HCT116 (cell line): ENCODE measurements at regions not wholly inside any gene's neighbourhood (a gene's known extent, or its start where the extent isn't known, plus 50 kb on each side); places are given as distances from the start of the nearest gene placed in this dataset.

Experiments
- ATAC-seq: fragments of 200-7000 bp; cut with Tn5 transposase; 2 replicates; pipeline ENCODE4 v1.9.1; 2020; ENCODE audit warnings: mild to moderate bottlenecking, moderate library complexity
- BruUV-seq: library from RNA; stranded (reverse); fragments of 400-500 nt; replicated peaks from 2 replicates; lab custom pipeline; 2021; lab: Mats Ljungman, UMichigan
- CTCF ChIA-PET: fragments of 300-600 bp; sonication (Branson Sonifier 250); formaldehyde crosslinking; loops from one replicate; lab custom pipeline; 2021; ENCODE audit warnings: antibody characterized with exemption; lab: Charles Lee
- POLR2A ChIA-PET: fragments of 300-600, 350-600 bp; sonication (Branson Sonifier 250); formaldehyde crosslinking; loops from one replicate; lab custom pipeline; 2021; ENCODE audit warnings: antibody characterized with exemption; lab: Charles Lee
- RAD21 ChIA-PET, 2 experiments: fragments of 300-600 bp; sonication (Branson Sonifier 250); formaldehyde crosslinking; loops; one replicate each; lab custom pipeline; 2023; ENCODE audit warnings: low total read pairs in 2 of 2; ENCODE audit not compliant: uncharacterized antibody in 2 of 2, unreplicated experiment in 2 of 2, low non-redundant PET in 1 of 2; lab: Charles Lee
- DNase-seq: peaks from one replicate; pipeline ENCODE4 v3.0.0-alpha.2; 2010; ENCODE audit warnings: low read depth, low spot score
- H2AFZ ChIP-seq: fragments of 200-600 bp; shearing (Covaris generic), sonication (generic); 2 replicates; pipeline ENCODE4 v1.6.1; 2017; ENCODE audit warnings: low read depth, mixed run types, mixed read lengths, antibody characterized with exemption, low read length; ENCODE audit not compliant: poor library complexity, severe bottlenecking
- H3K27ac ChIP-seq: 2 replicates; pipeline ENCODE4 v1.5.1; 2012; ENCODE audit warnings: low read depth, low read length
- H3K27me3 ChIP-seq: fragments of 200-600 bp; sonication (generic); 2 replicates; pipeline ENCODE4 v1.6.1; 2016; ENCODE audit warnings: mixed run types, low read length, mixed read lengths; ENCODE audit not compliant: insufficient read depth
- H3K36me3 ChIP-seq, 2 experiments: fragments of 200-500 bp in 1 of 2; fragments of 200-600 bp in 1 of 2; sonication (Bioruptor generic) in 1 of 2; sonication (generic) in 1 of 2; 2 replicates each; pipeline versions ENCODE4 v1.5.1 to v1.6.1; 2014 to 2016; ENCODE audit warnings: low read length in 2 of 2, inconsistent platforms in 1 of 2, mixed read lengths in 1 of 2, mixed run types in 1 of 2; ENCODE audit not compliant: insufficient read depth in 2 of 2, control insufficient read depth in 1 of 2
- H3K4me1 ChIP-seq, 2 experiments: fragments of 200-600 bp in 1 of 2; sonication (generic) in 1 of 2; 2 replicates each; pipeline versions ENCODE4 v1.5.1 to v1.6.1; 2012 to 2017; ENCODE audit warnings: low read length in 2 of 2, inconsistent platforms in 1 of 2, mild to moderate bottlenecking in 1 of 2, mixed read lengths in 1 of 2, mixed run types in 1 of 2, moderate library complexity in 1 of 2; ENCODE audit not compliant: insufficient read depth in 2 of 2, control insufficient read depth in 1 of 2
- H3K4me2 ChIP-seq: fragments of 200-600 bp; sonication (generic); 2 replicates; pipeline ENCODE4 v1.6.1; 2017; ENCODE audit warnings: mixed run types, low read length, mixed read lengths
- H3K4me3 ChIP-seq, 2 experiments: fragments of 200-600 bp in 1 of 2; sonication (generic) in 1 of 2; replicated peaks in 1 of 2; 2 replicates each; pipeline ENCODE4 v1.5.1; 2011 to 2016; ENCODE audit warnings: low read length in 2 of 2, control low read depth in 1 of 2, low read depth in 1 of 2, mild to moderate bottlenecking in 1 of 2, mixed read lengths in 1 of 2, mixed run types in 1 of 2
- H3K79me2 ChIP-seq: fragments of 200-600 bp; sonication (generic); 2 replicates; pipeline ENCODE4 v1.6.1; 2017; ENCODE audit warnings: mild to moderate bottlenecking, mixed run types, low read length, moderate library complexity, mixed read lengths; ENCODE audit not compliant: insufficient read depth
- H3K9ac ChIP-seq: fragments of 200-600 bp; sonication (generic); 2 replicates; pipeline ENCODE4 v1.6.1; 2016; ENCODE audit warnings: low read length, mixed read lengths
- H3K9me2 ChIP-seq: fragments of 200-600 bp; sonication (generic), shearing (Covaris generic); 2 replicates; pipeline ENCODE4 v1.6.1; 2017; ENCODE audit warnings: mixed run types, mild to moderate bottlenecking, moderate library complexity; ENCODE audit not compliant: insufficient read depth
- H3K9me3 ChIP-seq, 2 experiments: fragments of 200-500 bp in 1 of 2; fragments of 200-600 bp in 1 of 2; sonication (Bioruptor generic) in 1 of 2; sonication (generic) in 1 of 2; 2 replicates each; pipeline ENCODE4 v1.6.1; 2014 to 2017; ENCODE audit warnings: low read length in 2 of 2, mixed read lengths in 2 of 2, inconsistent platforms in 1 of 2, low read depth in 1 of 2, mild to moderate bottlenecking in 1 of 2, mixed run types in 1 of 2, moderate library complexity in 1 of 2; ENCODE audit not compliant: control insufficient read depth in 1 of 2, insufficient read depth in 1 of 2
- H4K20me1 ChIP-seq: fragments of 200-600 bp; sonication (generic), shearing (Covaris generic); 2 replicates; pipeline ENCODE4 v1.6.1; 2017; ENCODE audit warnings: mixed run types, mild to moderate bottlenecking, moderate library complexity; ENCODE audit not compliant: insufficient read depth
- ATF3 ChIP-seq: IDR thresholded peaks from 2 replicates; pipeline ENCODE4 v1.6.1; 2012
- CEBPB ChIP-seq: IDR thresholded peaks from 2 replicates; pipeline ENCODE4 v1.6.1; 2012; ENCODE audit warnings: low read depth
- EZH2phosphoT487 ChIP-seq: fragments of 200-600 bp; IDR thresholded peaks from 2 replicates; pipeline ENCODE4 v1.6.1; 2018; ENCODE audit warnings: antibody characterized with exemption, borderline replicate concordance
- FOSL1 ChIP-seq: IDR thresholded peaks from 2 replicates; pipeline ENCODE4 v1.6.1; 2012; ENCODE audit warnings: low read depth
- POLR2AphosphoS5 ChIP-seq: IDR thresholded peaks from 2 replicates; pipeline ENCODE4 v1.6.1; 2011; ENCODE audit warnings: mild to moderate bottlenecking, low read depth, low read length, moderate library complexity
- REST ChIP-seq: IDR thresholded peaks from 2 replicates; pipeline ENCODE4 v1.6.1; 2012; ENCODE audit warnings: low read depth
- YY1 ChIP-seq: IDR thresholded peaks from 2 replicates; pipeline ENCODE4 v1.6.1; 2011; ENCODE audit warnings: low read length, low read depth, moderate library complexity, mild to moderate bottlenecking; ENCODE audit not compliant: insufficient replicate concordance; ENCODE audit errors: extremely low read depth
- ZFX ChIP-seq: fragments of 450-650 bp; IDR thresholded peaks from 2 replicates; pipeline ENCODE4 v1.6.1; 2017
- ZNF274 ChIP-seq: fragments of 200-500 bp; sonication (Bioruptor generic); IDR thresholded peaks from 2 replicates; pipeline ENCODE4 v1.6.1; 2014; ENCODE audit warnings: mild to moderate bottlenecking, low read depth, low read length, inconsistent platforms
- intact Hi-C: fragments of 100-400 bp; cut with micrococcal nuclease; formaldehyde crosslinking; loops from 2 replicates; pipeline ENCODE4 v1.10.0; 2022

- no peak overlapping the region for H2AFZ ChIP-seq
- no peak for DNase-seq
- RAD21 ChIA-PET: no interaction called here
- BruUV-seq: no TSS peak
- ATAC-seq: no peak
- CTCF ChIA-PET: no interaction called here
- H3K27ac ChIP-seq: no peak overlapping the region
- H4K20me1 ChIP-seq: no peaks in the 10 kb centered on the region
- intact Hi-C loops: no loop called here
- TF ChIP-seq FOSL1 (no peak), CEBPB (no peak), POLR2AphosphoS5 (no peak), REST (no peak), EZH2phosphoT487 (no peak), YY1 (no peak), ZFX (no peak), ZNF274 (no peak), ATF3 (no peak)
- POLR2A ChIA-PET: no interaction called here
- H3K4me2 ChIP-seq: no peak overlapping the region
- H3K36me3 ChIP-seq: no peaks in the 10 kb centered on the region
- H3K4me3 ChIP-seq: no peak overlapping the region
- H3K4me1 ChIP-seq: peaks cover 0 to 10% of the 10 kb centered on the region in 2 experiments; a peak in 2 of 4 replicates
- H3K9me3 ChIP-seq: no peaks in the 10 kb centered on the region
- no peaks in the 10 kb centered on the region for H3K79me2 ChIP-seq
- no peaks in the 10 kb centered on the region for H3K9me2 ChIP-seq
- H3K27me3 ChIP-seq: no peaks in the 10 kb centered on the region
- H3K9ac ChIP-seq: no peak overlapping the region
Measured at GRCh38 chr1:232568331-232568852, 61.5 kb downstream of the SIPA1L2 start.
